ENCODE measurements at regions not wholly inside any gene's neighbourhood (a gene's known extent, or its start where the extent isn't known, plus 50 kb on each side); places are given as distances from the start of the nearest gene placed in this dataset.
"Not testable (repeated sequence)": the region's sequence is repeated elsewhere in the genome, so short reads cannot be mapped to it uniquely, and the experiment has no call there.

DNA sequence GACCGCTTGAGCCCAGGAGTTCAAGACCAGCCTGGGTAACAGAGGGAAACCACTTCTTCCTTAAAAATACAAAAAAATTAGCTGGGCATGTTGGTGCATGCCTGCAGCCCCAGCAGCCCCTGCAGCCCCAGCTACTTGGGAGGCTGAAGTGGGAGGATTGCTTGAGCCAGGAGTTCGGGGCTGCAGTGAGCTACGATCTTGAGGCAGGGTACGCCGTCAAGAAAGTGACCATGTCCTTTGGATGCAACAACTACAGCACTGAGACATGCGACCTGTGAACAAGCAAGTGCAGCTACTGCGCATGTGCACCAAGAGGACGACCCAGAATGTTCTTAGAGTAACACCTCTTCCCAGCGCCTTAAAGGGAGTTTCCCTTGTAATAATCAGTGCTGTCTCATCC lies 66.6 kb upstream of the ZNF479 start:
- no peaks in the 10 kb centered on the region for H3K27me3 Mint-ChIP-seq

GRCh38 chr7:57199252-57199651 lies 67.0 kb upstream of the ZNF479 start:
- Mint-ChIP-seq H3K4me1 (no peaks in the 10 kb centered on the region), H3K27ac (no peak overlapping the region), H3K9me3 (peaks cover 5% of the 10 kb centered on the region), H3K36me3 (no peaks in the 10 kb centered on the region), H3K4me3 (no peak overlapping the region), H3K27me3 (no peaks in the 10 kb centered on the region)
- no peak for ATAC-seq

More for the DNA sequence above, 66.6 kb upstream of the ZNF479 start:
- no peak for ATAC-seq
- no peak overlapping the region for H3K4me3 Mint-ChIP-seq
- H3K9me3 Mint-ChIP-seq, result peaks cover 5% of the 10 kb centered on the region
- no peak overlapping the region for H3K27ac Mint-ChIP-seq
- H3K4me1 Mint-ChIP-seq, result no peaks in the 10 kb centered on the region
- no peaks in the 10 kb centered on the region for H3K36me3 Mint-ChIP-seq

- Mint-ChIP-seq H3K27ac (no peak overlapping the region), H3K9me3 (peaks cover 12% of the 10 kb centered on the region), H3K4me1 (no peaks in the 10 kb centered on the region), H3K27me3 (no peaks in the 10 kb centered on the region), H3K4me3 (no peak overlapping the region), H3K36me3 (no peaks in the 10 kb centered on the region)
- no peak for ATAC-seq
These were observed 69.0 kb upstream of the ZNF479 start for GRCh38 chr7:57201021-57201894.

- Mint-ChIP-seq H3K27ac (no peak overlapping the region), H3K9me3 (peaks cover 16% of the 10 kb centered on the region), H3K27me3 (no peaks in the 10 kb centered on the region), H3K4me3 (no peak overlapping the region), H3K36me3 (no peaks in the 10 kb centered on the region), H3K4me1 (no peaks in the 10 kb centered on the region)
- ATAC-seq, result no peak
These were observed 69.6 kb upstream of the ZNF479 start for GRCh38 chr7:57201895-57202210.

DNA sequence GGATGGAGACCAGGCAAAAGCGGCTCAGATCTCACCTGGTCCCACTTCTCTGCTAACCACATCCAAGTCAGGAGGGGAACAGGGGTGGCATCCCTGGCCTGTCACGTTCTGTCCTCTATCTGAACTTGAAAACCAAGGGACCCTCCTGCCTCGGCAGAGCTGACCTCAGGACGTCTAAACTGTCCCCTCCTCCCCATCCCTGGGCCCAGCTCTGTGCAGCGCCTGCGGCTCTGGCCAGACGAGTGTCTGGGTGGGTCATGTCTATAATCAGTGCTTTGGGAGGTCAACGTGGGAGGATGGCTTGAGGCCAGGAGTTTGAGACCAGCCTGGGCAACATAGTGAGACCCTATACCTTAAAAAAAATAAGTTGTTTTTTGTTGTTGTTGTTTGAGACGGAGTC lies 70.0 kb upstream of the ZNF479 start:
- Mint-ChIP-seq H3K27ac (no peak overlapping the region), H3K4me3 (no peak overlapping the region), H3K4me1 (no peaks in the 10 kb centered on the region), H3K9me3 (peaks cover 17% of the 10 kb centered on the region), H3K27me3 (no peaks in the 10 kb centered on the region), H3K36me3 (no peaks in the 10 kb centered on the region)
- ATAC-seq, result no peak

GRCh38 chr7:57203161-57203791 lies 71.0 kb upstream of the ZNF479 start:
- no peak overlapping the region for H3K4me3 Mint-ChIP-seq
- H3K36me3 Mint-ChIP-seq, result no peaks in the 10 kb centered on the region
- H3K27ac Mint-ChIP-seq, result no peak overlapping the region
- no peak for ATAC-seq
- H3K4me1 Mint-ChIP-seq, result no peaks in the 10 kb centered on the region
- H3K9me3 Mint-ChIP-seq, result peaks cover 24% of the 10 kb centered on the region
- H3K27me3 Mint-ChIP-seq, result no peaks in the 10 kb centered on the region

DNA sequence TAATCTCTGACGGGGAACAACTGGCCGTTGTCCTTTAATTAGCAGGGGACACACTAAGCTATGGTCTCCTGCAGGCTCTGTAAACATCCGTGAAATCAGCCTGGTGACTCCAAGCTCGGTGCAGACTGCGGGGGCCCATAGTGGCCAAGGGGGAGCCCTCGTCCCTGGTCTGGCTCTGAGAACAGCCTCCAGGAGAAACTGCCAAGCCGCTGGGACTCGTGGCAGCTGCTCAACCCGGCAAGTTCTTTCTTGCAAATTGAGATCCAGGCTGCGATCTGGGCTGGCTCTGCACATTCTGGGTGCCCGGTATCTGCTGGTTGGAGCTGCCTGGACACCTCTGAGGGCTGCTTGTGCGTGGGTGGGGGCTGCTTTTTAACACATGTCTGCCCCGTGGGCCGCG lies 71.6 kb upstream of the ZNF479 start:
- peaks cover 25% of the 10 kb centered on the region for H3K9me3 Mint-ChIP-seq
- ATAC-seq, H3K36me3 Mint-ChIP-seq, H3K4me3 Mint-ChIP-seq, H3K27me3 Mint-ChIP-seq, H3K27ac Mint-ChIP-seq, H3K4me1 Mint-ChIP-seq: not testable (repeated sequence)

DNA sequence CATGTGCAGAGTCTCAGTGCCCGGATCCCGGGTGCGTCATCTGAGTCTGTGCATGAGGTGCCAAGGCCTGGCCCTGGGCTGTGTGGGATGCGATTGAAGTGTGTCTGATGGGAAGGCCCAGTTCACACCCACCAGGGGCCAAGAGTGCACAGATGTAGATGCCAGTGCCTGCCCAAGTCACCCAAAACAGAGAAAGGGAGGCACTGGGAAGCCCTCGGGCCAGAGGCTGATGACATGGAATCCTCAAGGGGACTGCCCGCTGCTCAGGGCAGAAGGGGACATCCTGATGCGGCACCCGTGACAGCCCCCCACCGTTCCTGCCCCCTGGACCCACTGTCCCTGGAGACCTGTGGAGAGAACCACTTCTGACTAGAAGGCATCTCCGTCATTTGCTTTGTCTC lies 72.2 kb upstream of the ZNF479 start:
- ATAC-seq, result no peak
- Mint-ChIP-seq H3K4me1 (no peaks in the 10 kb centered on the region), H3K4me3 (no peak overlapping the region), H3K27me3 (no peaks in the 10 kb centered on the region), H3K27ac (no peak overlapping the region), H3K36me3 (no peaks in the 10 kb centered on the region), H3K9me3 (peaks cover 29% of the 10 kb centered on the region)

DNA sequence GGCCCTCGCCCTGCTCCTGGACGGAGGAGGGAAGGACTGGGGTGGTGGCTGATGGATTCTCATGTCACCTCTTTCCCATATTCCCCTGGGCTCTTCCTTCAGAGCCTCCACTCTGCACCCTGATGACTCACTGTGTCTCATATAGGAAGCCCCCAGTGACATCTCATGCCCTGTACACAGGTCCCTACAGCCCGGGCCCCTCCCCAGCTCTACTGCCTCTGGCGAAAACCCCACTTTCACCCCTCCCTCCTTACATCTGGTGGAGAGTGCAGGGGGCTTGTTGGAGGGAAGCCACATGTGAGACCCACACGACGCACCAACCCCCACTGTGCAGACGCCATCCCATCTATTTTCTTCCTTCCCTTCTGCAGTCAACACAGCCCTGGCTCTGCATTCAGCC lies 72.8 kb upstream of the ZNF479 start:
- Mint-ChIP-seq H3K9me3 (peaks cover 29% of the 10 kb centered on the region), H3K36me3 (no peaks in the 10 kb centered on the region), H3K27ac (no peak overlapping the region), H3K4me3 (no peak overlapping the region), H3K4me1 (no peaks in the 10 kb centered on the region), H3K27me3 (no peaks in the 10 kb centered on the region)
- ATAC-seq, result no peak

GRCh38 chr7:57207836-57208235 lies 75.6 kb upstream of the ZNF479 start:
- Mint-ChIP-seq H3K27ac (no peak overlapping the region), H3K27me3 (no peaks in the 10 kb centered on the region), H3K4me3 (no peak overlapping the region), H3K4me1 (no peaks in the 10 kb centered on the region), H3K9me3 (peaks cover 24% of the 10 kb centered on the region), H3K36me3 (no peaks in the 10 kb centered on the region)
- ATAC-seq, result no peak

DNA sequence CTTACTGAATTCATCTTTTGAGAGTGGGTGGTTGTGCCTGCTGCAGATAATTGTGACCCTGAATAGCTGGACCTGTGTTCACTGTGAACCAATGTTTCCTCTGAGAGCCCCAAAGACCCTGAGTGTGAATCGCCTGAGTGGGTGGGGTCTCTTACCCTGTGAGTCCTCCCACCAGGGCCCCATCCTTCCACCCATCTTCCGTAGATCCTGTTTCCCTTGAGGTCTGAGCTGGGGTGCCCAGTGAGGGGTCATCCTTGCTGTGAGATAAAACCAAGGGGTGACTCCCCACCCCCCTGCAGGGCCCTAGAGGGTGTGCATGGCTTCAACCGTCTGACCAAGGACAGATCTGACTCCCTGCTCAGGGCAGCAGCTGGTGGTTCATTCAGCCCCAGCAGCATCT lies 78.0 kb upstream of the ZNF479 start:
- Mint-ChIP-seq H3K36me3 (no peaks in the 10 kb centered on the region), H3K4me3 (no peak overlapping the region), H3K27me3 (no peaks in the 10 kb centered on the region), H3K9me3 (peaks cover 23% of the 10 kb centered on the region), H3K4me1 (no peaks in the 10 kb centered on the region), H3K27ac (no peak overlapping the region)
- no peak for ATAC-seq

DNA sequence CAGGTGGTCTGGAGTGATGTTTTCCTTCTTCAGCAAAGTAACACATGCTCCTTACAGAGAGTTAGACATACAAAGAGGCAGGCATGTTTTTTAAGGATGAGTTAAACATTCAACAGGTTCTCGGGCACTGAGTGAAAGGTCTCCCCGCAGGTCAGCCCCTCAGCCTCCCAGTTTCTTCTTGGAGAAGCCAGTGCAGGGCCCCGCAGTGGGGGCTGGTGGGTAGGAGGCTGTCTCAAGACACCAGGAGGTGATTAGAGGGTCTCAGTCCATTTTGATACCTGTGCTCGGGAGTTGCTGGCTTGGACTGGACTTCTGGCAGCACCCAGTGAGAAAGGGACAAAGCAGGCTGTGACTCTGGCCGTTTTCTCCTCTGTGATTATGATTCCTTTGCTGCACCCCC lies 78.6 kb upstream of the ZNF479 start:
- Mint-ChIP-seq H3K36me3 (no peaks in the 10 kb centered on the region), H3K4me3 (no peak overlapping the region), H3K9me3 (peaks cover 27% of the 10 kb centered on the region), H3K27me3 (no peaks in the 10 kb centered on the region), H3K27ac (no peak overlapping the region), H3K4me1 (no peaks in the 10 kb centered on the region)
- ATAC-seq, result no peak

DNA sequence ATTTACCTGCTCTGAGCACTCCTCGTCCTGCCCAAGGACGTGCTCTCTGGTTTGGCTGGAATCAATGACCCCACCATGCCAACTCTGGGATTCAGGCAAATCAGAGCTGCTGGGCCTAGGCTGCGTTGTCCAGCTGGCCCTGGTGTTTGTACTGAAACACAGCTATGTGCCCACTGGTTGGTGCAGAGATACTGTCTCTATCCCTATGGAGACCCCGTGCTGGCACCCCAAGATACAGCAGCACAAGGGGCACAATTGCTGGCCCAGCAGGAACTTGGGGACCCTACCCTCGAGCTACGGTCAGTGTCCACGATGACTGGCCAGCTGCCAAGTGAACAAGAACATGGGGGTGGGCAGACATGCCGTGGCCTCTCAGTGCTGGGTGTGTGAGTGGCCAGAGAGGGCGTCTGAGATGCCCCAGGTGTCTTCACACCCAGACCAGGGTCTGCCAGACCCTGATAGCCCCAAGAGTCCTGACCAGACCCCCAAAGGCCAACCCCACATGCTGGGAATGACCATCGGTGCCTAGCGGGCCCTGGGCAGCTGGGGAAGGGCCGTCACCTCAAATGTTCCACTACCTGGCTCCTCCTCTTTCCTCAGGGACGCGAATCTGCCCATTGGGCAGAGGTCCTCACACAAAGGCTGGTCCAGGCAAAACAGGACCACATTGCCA lies 79.3 kb upstream of the ZNF479 start:
- Mint-ChIP-seq H3K27me3 (no peaks in the 10 kb centered on the region), H3K27ac (no peak overlapping the region), H3K36me3 (no peaks in the 10 kb centered on the region), H3K9me3 (peaks cover 26% of the 10 kb centered on the region), H3K4me1 (no peaks in the 10 kb centered on the region), H3K4me3 (no peak overlapping the region)
- no peak for ATAC-seq

- H3K36me3 Mint-ChIP-seq, result no peaks in the 10 kb centered on the region
- H3K4me1 Mint-ChIP-seq, result no peaks in the 10 kb centered on the region
- no peak overlapping the region for H3K27ac Mint-ChIP-seq
- ATAC-seq, result no peak
- no peaks in the 10 kb centered on the region for H3K27me3 Mint-ChIP-seq
- peaks cover 42% of the 10 kb centered on the region for H3K9me3 Mint-ChIP-seq
- H3K4me3 Mint-ChIP-seq, result no peak overlapping the region
These were observed 83.2 kb upstream of the ZNF479 start for GRCh38 chr7:57215423-57215822.

DNA sequence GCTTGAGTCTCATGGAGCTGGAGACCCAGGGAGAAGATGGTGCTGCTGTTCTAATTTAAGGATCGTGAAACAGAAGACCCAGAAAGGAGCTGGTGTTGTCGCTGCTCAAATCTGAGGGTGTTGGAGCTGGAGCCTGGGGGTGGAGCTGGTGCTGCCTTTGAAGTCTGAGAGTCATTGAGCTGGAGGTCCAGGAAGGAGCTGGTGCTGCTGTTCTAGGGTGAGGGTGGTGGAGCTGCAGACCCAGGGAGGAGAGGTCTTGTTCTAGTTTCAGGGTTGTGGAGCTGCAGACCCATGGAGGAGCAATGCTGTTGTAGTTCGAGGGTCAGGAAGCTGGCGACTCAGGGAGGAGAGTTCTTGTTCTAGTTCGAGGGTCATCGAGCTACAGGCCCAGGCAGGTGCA lies 84.1 kb upstream of the ZNF479 start:
- Mint-ChIP-seq H3K4me3 (no peak overlapping the region), H3K9me3 (peaks cover 49% of the 10 kb centered on the region), H3K27me3 (no peaks in the 10 kb centered on the region), H3K36me3 (no peaks in the 10 kb centered on the region), H3K4me1 (no peaks in the 10 kb centered on the region), H3K27ac (no peak overlapping the region)
- no peak for ATAC-seq

DNA sequence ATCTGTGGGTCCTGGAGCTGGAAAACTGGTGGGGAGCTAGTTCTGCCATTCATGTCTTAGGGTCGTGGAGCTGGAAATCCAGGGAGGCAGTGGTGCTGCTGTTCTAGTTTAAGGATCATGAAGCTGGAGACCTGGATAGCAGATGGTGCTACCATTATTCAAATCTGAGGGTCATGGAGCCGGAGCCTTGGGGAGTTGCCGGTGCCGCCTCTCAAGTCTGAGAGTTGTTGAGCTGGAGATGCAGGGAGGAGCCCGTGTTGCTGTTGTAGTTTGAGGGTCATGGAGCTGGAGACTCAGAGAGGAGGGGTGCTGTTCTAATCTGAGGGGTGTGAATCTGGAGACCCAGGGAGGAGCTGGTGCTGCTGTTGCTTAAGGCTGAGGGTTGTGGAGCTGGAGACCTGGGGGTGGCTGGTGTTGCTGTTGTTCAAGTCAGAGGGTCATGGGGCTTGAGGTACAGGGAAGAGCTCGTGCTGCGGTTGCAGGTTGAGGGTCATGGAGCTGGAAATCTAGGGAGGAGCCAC lies 86.0 kb upstream of the ZNF479 start:
- Mint-ChIP-seq H3K27me3 (no peaks in the 10 kb centered on the region), H3K4me3 (no peak overlapping the region), H3K4me1 (no peaks in the 10 kb centered on the region), H3K9me3 (peaks cover 55% of the 10 kb centered on the region), H3K36me3 (no peaks in the 10 kb centered on the region), H3K27ac (no peak overlapping the region)
- no peak for ATAC-seq
